RPMI7951 (cell line): ENCODE measurements at regions not wholly inside any gene's neighbourhood (a gene's known extent, or its start where the extent isn't known, plus 50 kb on each side); places are given as distances from the start of the nearest gene placed in this dataset.
"Not testable (repeated sequence)": the region's sequence is repeated elsewhere in the genome, so short reads cannot be mapped to it uniquely, and the experiment has no call there.

ENCODE experiments used
- DNase-seq: peaks from one replicate; pipeline ENCODE4 v3.0.0-alpha.2; 2012; ENCODE audit warnings: low read depth

- no peak for DNase-seq
These were observed 66.9 kb upstream of the ZNF746 start for GRCh38 chr7:149564340-149565095.

GRCh38 chr7:149562602-149563001, 65.0 kb upstream of the ZNF746 start:
- no peak for DNase-seq

- no peak for DNase-seq
These were observed 63.5 kb upstream of the ZNF746 start for GRCh38 chr7:149561072-149561471.

GRCh38 chr7:149559711-149560110, 62.1 kb upstream of the ZNF746 start:
- DNase-seq: peak; percentile 52

GRCh38 chr7:149558149-149558861, 60.7 kb upstream of the ZNF746 start:
- DNase-seq: peak; percentile 88

GRCh38 chr7:149556525-149556924, 58.9 kb upstream of the ZNF746 start:
- not testable (repeated sequence) for DNase-seq

- not testable (repeated sequence) for DNase-seq
These were observed 57.2 kb upstream of the ZNF746 start for GRCh38 chr7:149554821-149555220.

- DNase-seq: not testable (repeated sequence)
These were observed 56.4 kb upstream of the ZNF746 start for GRCh38 chr7:149553991-149554390.

- DNase-seq: no peak
These were observed 55.2 kb upstream of the ZNF746 start for GRCh38 chr7:149552799-149553198.
